Neural crest cell (in vitro differentiated cells): ENCODE measurements at regions not wholly inside any gene's neighbourhood (a gene's known extent, or its start where the extent isn't known, plus 50 kb on each side); places are given as distances from the start of the nearest gene placed in this dataset.
"Not testable (repeated sequence)": the region's sequence is repeated elsewhere in the genome, so short reads cannot be mapped to it uniquely, and the experiment has no call there.

Experiments
- DNase-seq: peaks from one replicate; pipeline ENCODE4 v3.0.0; 2021; ENCODE audit warnings: low read depth, mixed read lengths, low spot score
- H3K27ac Mint-ChIP-seq: one replicate; pipeline ENCODE4 v1.8.0; 2021; ENCODE audit warnings: mild to moderate bottlenecking, mixed read lengths; ENCODE audit not compliant: unreplicated experiment
- H3K27me3 Mint-ChIP-seq: 2 replicates; pipeline ENCODE4 v1.8.0; 2021; ENCODE audit warnings: low read depth, mild to moderate bottlenecking, mixed read lengths
- H3K36me3 Mint-ChIP-seq: 2 replicates; pipeline ENCODE4 v1.8.0; 2021; ENCODE audit warnings: low read depth, mild to moderate bottlenecking, mixed read lengths
- H3K4me1 Mint-ChIP-seq: 2 replicates; pipeline ENCODE4 v1.8.0; 2021; ENCODE audit warnings: mixed read lengths
- H3K4me3 Mint-ChIP-seq: one replicate; pipeline ENCODE4 v1.8.0; 2021; ENCODE audit warnings: mild to moderate bottlenecking, mixed read lengths
- H3K9me3 Mint-ChIP-seq: 2 replicates; pipeline ENCODE4 v1.8.0; 2021; ENCODE audit warnings: mixed read lengths
- CTCF ChIP-seq: fragments of 200-600 bp; sonication (generic); conservative IDR thresholded peaks from 2 replicates; pipeline ENCODE4 v1.5.0; 2021; ENCODE audit warnings: antibody characterized with exemption, mild to moderate bottlenecking

- no peak overlapping the region for H3K27ac Mint-ChIP-seq
Measured at GRCh38 chr7:3159039-3159438, 115.4 kb upstream of the CARD11 start.

DNA sequence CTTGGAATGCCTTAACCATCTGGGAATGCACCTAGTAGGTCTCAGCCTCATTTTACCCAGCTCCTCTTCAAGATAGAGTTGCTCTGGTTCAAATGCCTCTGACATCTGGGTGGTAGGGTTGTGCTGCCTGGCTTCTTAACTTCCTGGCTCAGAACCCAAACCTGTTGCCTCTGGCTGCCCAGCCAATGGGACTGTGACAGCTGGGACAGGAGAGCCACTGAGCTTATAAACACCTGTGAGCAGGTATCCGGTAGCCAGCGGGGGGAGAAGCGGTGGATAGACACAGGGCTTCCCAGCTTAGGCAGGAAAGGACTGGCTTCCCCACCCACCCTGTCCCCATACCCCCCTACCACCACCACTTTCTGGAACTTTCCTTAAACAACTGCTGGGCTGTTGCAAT lies 115.8 kb upstream of the CARD11 start:
- Mint-ChIP-seq H3K4me3 (no peak overlapping the region), H3K36me3 (no peaks in the 10 kb centered on the region), H3K9me3 (peaks cover 4% of the 10 kb centered on the region), H3K4me1 (peaks cover 3% of the 10 kb centered on the region), H3K27me3 (peaks cover 3% of the 10 kb centered on the region), H3K27ac (no peak overlapping the region)
- no peak for TF ChIP-seq CTCF
- no peak for DNase-seq

More at GRCh38 chr7:3159039-3159438, 115.4 kb upstream of the CARD11 start:
- no peak for TF ChIP-seq CTCF
- DNase-seq = no peak
- no peaks in the 10 kb centered on the region for H3K36me3 Mint-ChIP-seq
- no peak overlapping the region for H3K4me3 Mint-ChIP-seq
- H3K4me1 Mint-ChIP-seq = peaks cover 3% of the 10 kb centered on the region
- H3K27me3 Mint-ChIP-seq = peaks cover 3% of the 10 kb centered on the region
- peaks cover 4% of the 10 kb centered on the region for H3K9me3 Mint-ChIP-seq

- not testable (repeated sequence) for H3K27me3 Mint-ChIP-seq, H3K36me3 Mint-ChIP-seq
Measured at GRCh38 chr7:3159926-3160325, 116.3 kb upstream of the CARD11 start.

GRCh38 chr7:3162289-3162688 lies 118.6 kb upstream of the CARD11 start:
- H3K9me3 Mint-ChIP-seq = no peaks in the 10 kb centered on the region
- no peak overlapping the region for H3K4me3 Mint-ChIP-seq
- H3K36me3 Mint-ChIP-seq = no peaks in the 10 kb centered on the region
- H3K27me3 Mint-ChIP-seq = peaks cover 3% of the 10 kb centered on the region
- no peak overlapping the region for H3K27ac Mint-ChIP-seq
- H3K4me1 Mint-ChIP-seq = peaks cover 3% of the 10 kb centered on the region
- no peak for DNase-seq
- TF ChIP-seq CTCF = no peak

More at GRCh38 chr7:3159926-3160325, 116.3 kb upstream of the CARD11 start:
- not testable (repeated sequence) for H3K9me3 Mint-ChIP-seq, H3K27ac Mint-ChIP-seq, DNase-seq, H3K4me3 Mint-ChIP-seq, H3K4me1 Mint-ChIP-seq

- not testable (repeated sequence) for H3K27me3 Mint-ChIP-seq, H3K4me1 Mint-ChIP-seq, H3K27ac Mint-ChIP-seq
Measured at GRCh38 chr7:3162798-3163197, 119.1 kb upstream of the CARD11 start.

GRCh38 chr7:3164380-3164792 lies 120.7 kb upstream of the CARD11 start:
- no peak overlapping the region for H3K4me3 Mint-ChIP-seq
- H3K27me3 Mint-ChIP-seq = no peaks in the 10 kb centered on the region
- TF ChIP-seq CTCF = no peak
- H3K9me3 Mint-ChIP-seq = no peaks in the 10 kb centered on the region
- H3K4me1 Mint-ChIP-seq = peaks cover 3% of the 10 kb centered on the region
- no peaks in the 10 kb centered on the region for H3K36me3 Mint-ChIP-seq
- no peak for DNase-seq
- no peak overlapping the region for H3K27ac Mint-ChIP-seq

More at GRCh38 chr7:3162798-3163197, 119.1 kb upstream of the CARD11 start:
- H3K36me3 Mint-ChIP-seq, H3K4me3 Mint-ChIP-seq, DNase-seq, H3K9me3 Mint-ChIP-seq: not testable (repeated sequence)
